ENCODE measurements at regions not wholly inside any gene's neighbourhood (a gene's known extent, or its start where the extent isn't known, plus 50 kb on each side); places are given as distances from the start of the nearest gene placed in this dataset.

GRCh38 chr9:93810028-93810971 is 144.9 kb downstream of the BARX1 start:
- TF ChIP-seq CTCF (IDR thresholded peaks at IDR 0.05 in 8 of 11, conservative IDR thresholded peaks at IDR 0.05 in 3 of 11): no peak
- no peak for TF ChIP-seq POLR2AphosphoS5 (IDR thresholded peaks at IDR 0.05)
- TF ChIP-seq POLR2A (IDR thresholded peaks at IDR 0.05): no peak
- H3K4me3 ChIP-seq: no peak overlapping the region
- WGBS, 5 donors: 50 to 65% (median 53%) methylated on average over 31 to 45 of the region's 45 CpGs
- H3K36me3 ChIP-seq: no peaks in the 10 kb centered on the region
- H3K27ac ChIP-seq: no peak overlapping the region
- peaks cover 0 to 14% (median 0%) of the 10 kb centered on the region in 8 donors for H3K9me3 ChIP-seq
- peaks cover 0 to 74% (median 11%) of the 10 kb centered on the region in 7 donors for H3K27me3 ChIP-seq (replicated peaks in 1 of 7)
- intact Hi-C loops (cut with DNase I; ENCODE audit: low total_unique reads): no loop called here
- DNase-seq: peak; percentile 65
- no peaks in the 10 kb centered on the region for H3K4me1 ChIP-seq

DNA sequence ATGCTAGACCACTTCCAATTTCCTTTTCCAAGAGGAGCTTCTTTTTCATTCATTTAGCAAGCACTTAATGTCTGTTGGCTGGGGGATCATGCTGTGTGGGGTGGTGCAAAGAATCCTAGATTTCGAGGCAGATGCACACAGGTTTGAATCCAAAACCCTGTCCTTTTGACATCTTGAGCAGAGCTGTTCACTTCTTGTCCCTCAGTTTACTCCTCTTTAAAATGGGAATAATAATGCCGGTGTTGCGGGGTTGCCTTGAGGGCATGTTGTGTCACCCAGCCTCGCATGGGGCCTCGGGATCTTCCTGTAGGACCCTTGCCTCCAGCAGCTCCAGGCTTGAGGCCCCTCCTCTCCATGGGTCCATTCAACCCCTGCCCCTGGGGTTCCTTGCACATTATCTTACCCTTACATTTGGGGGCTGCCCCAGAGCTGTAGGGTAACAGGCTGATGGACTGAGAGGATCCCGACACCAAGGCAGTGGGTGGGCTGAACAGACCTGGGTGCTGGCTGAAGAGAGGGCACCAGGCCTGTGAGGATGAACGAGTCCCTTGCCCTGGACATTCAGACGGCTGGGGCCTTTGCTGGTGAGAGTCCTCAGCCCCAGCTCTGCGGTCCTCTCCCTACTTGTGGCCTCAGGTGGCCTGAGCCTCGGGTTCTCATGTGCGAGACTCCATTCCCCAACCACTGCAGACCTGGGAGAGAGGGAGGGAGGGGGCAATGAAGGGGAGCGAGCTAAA is 145.8 kb downstream of the BARX1 start:
- WGBS, 5 donors: 81 to 93% (median 83%) methylated on average over 10 to 12 of the region's 12 CpGs
- Histone ChIP-seq H3K27ac (no peak overlapping the region), H3K9me3 (peaks cover 0 to 22% (median 2%) of the 10 kb centered on the region in 8 donors), H3K4me1 (no peaks in the 10 kb centered on the region), H3K27me3 (replicated peaks in 1 of 7) (peaks cover 0 to 65% (median 11%) of the 10 kb centered on the region in 7 donors), H3K36me3 (no peaks in the 10 kb centered on the region), H3K4me3 (no peak overlapping the region)
- intact Hi-C loops (cut with DNase I; ENCODE audit: low total_unique reads): no loop called here
- no peak for TF ChIP-seq POLR2AphosphoS5 (IDR thresholded peaks at IDR 0.05)
- no peak for TF ChIP-seq POLR2A (IDR thresholded peaks at IDR 0.05)
- no peak for TF ChIP-seq CTCF (IDR thresholded peaks at IDR 0.05 in 8 of 11, conservative IDR thresholded peaks at IDR 0.05 in 3 of 11)
- DNase-seq: peak; percentile 48

GRCh38 chr9:93808115-93809029 is 146.8 kb downstream of the BARX1 start:
- Histone ChIP-seq H3K27ac (no peak overlapping the region), H3K9me3 (peaks cover 0 to 25% (median 2%) of the 10 kb centered on the region in 8 donors), H3K4me3 (no peak overlapping the region), H3K27me3 (replicated peaks in 1 of 7) (peaks cover 0 to 55% (median 11%) of the 10 kb centered on the region in 7 donors), H3K4me1 (no peaks in the 10 kb centered on the region), H3K36me3 (no peaks in the 10 kb centered on the region)
- TF ChIP-seq POLR2A (IDR thresholded peaks at IDR 0.05) (no peak), POLR2AphosphoS5 (IDR thresholded peaks at IDR 0.05) (no peak), CTCF (IDR thresholded peaks at IDR 0.05 in 8 of 11, conservative IDR thresholded peaks at IDR 0.05 in 3 of 11) (no peak)
- 66 to 84% (median 82%) methylated on average over 9 to 10 of the region's 10 CpGs for whole genome bisulfite sequencing, 5 donors
- intact Hi-C loops (cut with DNase I; ENCODE audit: low total_unique reads): no loop called here
- peak; percentile 51 for DNase-seq

Data from spleen (tissue), 11 donors.